Duodenal mucosa (tissue), 2 donors: ENCODE measurements at regions not wholly inside any gene's neighbourhood (a gene's known extent, or its start where the extent isn't known, plus 50 kb on each side); places are given as distances from the start of the nearest gene placed in this dataset.

Experiments
- H3K27ac ChIP-seq: one replicate; pipeline ENCODE4 v1.7.0; 2013; ENCODE audit warnings: low read depth, low read length
- H3K27me3 ChIP-seq, 2 donors: one replicate each; pipeline ENCODE4 v1.7.0; 2013; ENCODE audit warnings: low read length in 2 of 2, control low read depth in 1 of 2; ENCODE audit not compliant: insufficient read depth in 2 of 2, control insufficient read depth in 1 of 2
- H3K36me3 ChIP-seq, 2 donors: one replicate each; pipeline ENCODE4 v1.7.0; 2013; ENCODE audit warnings: low read length in 2 of 2, control low read depth in 1 of 2; ENCODE audit not compliant: insufficient read depth in 2 of 2, control insufficient read depth in 1 of 2
- H3K4me1 ChIP-seq, 2 donors: one replicate each; pipeline ENCODE4 v1.7.0; 2013; ENCODE audit warnings: low read length in 2 of 2, control low read depth in 1 of 2; ENCODE audit not compliant: insufficient read depth in 2 of 2, control insufficient read depth in 1 of 2
- H3K4me3 ChIP-seq, 2 donors: one replicate each; pipeline ENCODE4 v1.7.0; 2013; ENCODE audit warnings: low read length in 2 of 2, low read depth in 1 of 2
- H3K9ac ChIP-seq, 2 donors: one replicate each; pipeline ENCODE4 v1.7.0; 2013; ENCODE audit warnings: low read length in 2 of 2, low read depth in 1 of 2
- H3K9me3 ChIP-seq, 2 donors: one replicate each; pipeline ENCODE4 v1.7.0; 2013; ENCODE audit warnings: low read length in 2 of 2, control low read depth in 1 of 2; ENCODE audit not compliant: control insufficient read depth in 1 of 2

GRCh38 chr1:239558991-239559390, 172.6 kb downstream of the CHRM3 start:
- Histone ChIP-seq H3K4me1 (peaks cover 3 to 11% of the 10 kb centered on the region in 2 donors), H3K9ac (no peak overlapping the region), H3K36me3 (no peaks in the 10 kb centered on the region), H3K27ac (no peak overlapping the region), H3K27me3 (no peaks in the 10 kb centered on the region), H3K4me3 (no peak overlapping the region), H3K9me3 (no peaks in the 10 kb centered on the region)

GRCh38 chr1:239560921-239561320, 174.6 kb downstream of the CHRM3 start:
- H3K27ac ChIP-seq = no peak overlapping the region
- H3K4me3 ChIP-seq = no peak overlapping the region
- H3K4me1 ChIP-seq = peaks cover 3 to 11% of the 10 kb centered on the region in 2 donors
- no peaks in the 10 kb centered on the region for H3K9me3 ChIP-seq
- H3K27me3 ChIP-seq = no peaks in the 10 kb centered on the region
- no peaks in the 10 kb centered on the region for H3K36me3 ChIP-seq
- no peak overlapping the region for H3K9ac ChIP-seq

- no peak overlapping the region for H3K4me3 ChIP-seq
- no peak overlapping the region for H3K27ac ChIP-seq
- H3K27me3 ChIP-seq = no peaks in the 10 kb centered on the region
- H3K9me3 ChIP-seq = no peaks in the 10 kb centered on the region
- no peaks in the 10 kb centered on the region for H3K36me3 ChIP-seq
- peaks cover 3 to 11% of the 10 kb centered on the region in 2 donors for H3K4me1 ChIP-seq
- no peak overlapping the region for H3K9ac ChIP-seq
Measured at GRCh38 chr1:239562095-239562494, 175.7 kb downstream of the CHRM3 start.

- H3K27ac ChIP-seq = no peak overlapping the region
- peaks cover 3 to 7% of the 10 kb centered on the region in 2 donors for H3K4me1 ChIP-seq
- no peaks in the 10 kb centered on the region for H3K9me3 ChIP-seq
- H3K36me3 ChIP-seq = no peaks in the 10 kb centered on the region
- no peak overlapping the region for H3K4me3 ChIP-seq
- no peak overlapping the region for H3K9ac ChIP-seq
- no peaks in the 10 kb centered on the region for H3K27me3 ChIP-seq
Measured at GRCh38 chr1:239563681-239564080, 177.3 kb downstream of the CHRM3 start.

- H3K27ac ChIP-seq = no peak overlapping the region
- no peaks in the 10 kb centered on the region for H3K4me1 ChIP-seq
- H3K36me3 ChIP-seq = no peaks in the 10 kb centered on the region
- no peaks in the 10 kb centered on the region for H3K27me3 ChIP-seq
- no peaks in the 10 kb centered on the region for H3K9me3 ChIP-seq
- no peak overlapping the region for H3K4me3 ChIP-seq
- no peak overlapping the region for H3K9ac ChIP-seq
Measured at GRCh38 chr1:239566074-239566473, 179.7 kb downstream of the CHRM3 start.

GRCh38 chr1:239570878-239571277, 184.5 kb downstream of the CHRM3 start:
- H3K9me3 ChIP-seq = no peaks in the 10 kb centered on the region
- no peaks in the 10 kb centered on the region for H3K27me3 ChIP-seq
- no peak overlapping the region for H3K27ac ChIP-seq
- no peak overlapping the region for H3K9ac ChIP-seq
- no peak overlapping the region for H3K4me3 ChIP-seq
- no peaks in the 10 kb centered on the region for H3K4me1 ChIP-seq
- H3K36me3 ChIP-seq = no peaks in the 10 kb centered on the region

- H3K36me3 ChIP-seq = no peaks in the 10 kb centered on the region
- no peak overlapping the region for H3K9ac ChIP-seq
- no peaks in the 10 kb centered on the region for H3K9me3 ChIP-seq
- H3K27ac ChIP-seq = no peak overlapping the region
- H3K27me3 ChIP-seq = no peaks in the 10 kb centered on the region
- no peak overlapping the region for H3K4me3 ChIP-seq
- no peaks in the 10 kb centered on the region for H3K4me1 ChIP-seq
Measured at GRCh38 chr1:239572183-239572582, 185.8 kb downstream of the CHRM3 start.

- H3K27ac ChIP-seq = no peak overlapping the region
- H3K4me3 ChIP-seq = no peak overlapping the region
- no peaks in the 10 kb centered on the region for H3K36me3 ChIP-seq
Measured at GRCh38 chr1:239574112-239574511, 187.7 kb downstream of the CHRM3 start.

GRCh38 chr1:239575113-239575512, 188.7 kb downstream of the CHRM3 start:
- no peaks in the 10 kb centered on the region for H3K27me3 ChIP-seq

More at GRCh38 chr1:239574112-239574511, 187.7 kb downstream of the CHRM3 start:
- Histone ChIP-seq H3K9ac (no peak overlapping the region), H3K9me3 (no peaks in the 10 kb centered on the region), H3K4me1 (no peaks in the 10 kb centered on the region), H3K27me3 (no peaks in the 10 kb centered on the region)

GRCh38 chr1:239583536-239583935, 197.2 kb downstream of the CHRM3 start:
- Histone ChIP-seq H3K36me3 (no peaks in the 10 kb centered on the region), H3K9me3 (no peaks in the 10 kb centered on the region), H3K27me3 (no peaks in the 10 kb centered on the region), H3K4me1 (no peaks in the 10 kb centered on the region), H3K4me3 (no peak overlapping the region), H3K27ac (no peak overlapping the region), H3K9ac (no peak overlapping the region)

More at GRCh38 chr1:239575113-239575512, 188.7 kb downstream of the CHRM3 start:
- no peaks in the 10 kb centered on the region for H3K4me1 ChIP-seq
- H3K9me3 ChIP-seq = no peaks in the 10 kb centered on the region
- no peak overlapping the region for H3K9ac ChIP-seq
- H3K27ac ChIP-seq = no peak overlapping the region
- no peaks in the 10 kb centered on the region for H3K36me3 ChIP-seq
- H3K4me3 ChIP-seq = no peak overlapping the region

GRCh38 chr1:239586128-239586527, 199.8 kb downstream of the CHRM3 start:
- Histone ChIP-seq H3K27me3 (no peaks in the 10 kb centered on the region), H3K9ac (no peak overlapping the region), H3K4me3 (no peak overlapping the region), H3K9me3 (no peaks in the 10 kb centered on the region), H3K4me1 (no peaks in the 10 kb centered on the region), H3K27ac (no peak overlapping the region), H3K36me3 (no peaks in the 10 kb centered on the region)
